ENCODE measurements at regions not wholly inside any gene's neighbourhood (a gene's known extent, or its start where the extent isn't known, plus 50 kb on each side); places are given as distances from the start of the nearest gene placed in this dataset.

DNA sequence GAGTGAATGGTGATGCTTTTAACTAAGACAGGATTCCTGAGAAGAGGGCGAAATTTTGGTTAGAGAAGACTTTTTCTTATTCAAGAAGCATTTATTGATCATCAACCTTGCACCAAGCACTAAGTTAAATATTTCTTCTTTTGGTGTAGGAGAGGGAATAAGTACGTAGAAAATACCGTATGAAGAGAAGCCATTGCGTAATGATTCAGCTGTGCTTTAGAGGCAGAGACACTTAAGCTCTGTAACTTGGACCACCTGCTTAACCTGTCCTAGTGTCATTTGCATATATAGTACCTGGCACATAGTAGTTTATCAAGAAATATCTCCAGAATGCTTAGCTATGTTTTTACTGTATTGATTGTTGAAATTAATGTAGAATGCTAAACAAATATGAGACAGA, 430.9 kb upstream of the ZNF608 start:
- DNase-seq (ENCODE audit: low read depth in 1 of 2, low spot score in 1 of 2) (no peak), ATAC-seq (no peak), FAIRE-seq (no peak)
- Histone ChIP-seq H3K4me1 (no peaks in the 10 kb centered on the region), H3K9me3 (no peaks in the 10 kb centered on the region), H3K4me2 (no peak overlapping the region), H3K27ac (no peak overlapping the region), H3K4me3 (no peak overlapping the region)
- POLR2A ChIA-PET: no interaction called here
- TF ChIP-seq CEBPB (IDR thresholded peaks at IDR 0.05) (0 out of 4 replicates have a peak, but pooled peaks of 1 of the 2 experiments have one; percentile 26), RFX5 (IDR thresholded peaks at IDR 0.05) (no peak)
- TF ChIP-seq, protein P1, sequence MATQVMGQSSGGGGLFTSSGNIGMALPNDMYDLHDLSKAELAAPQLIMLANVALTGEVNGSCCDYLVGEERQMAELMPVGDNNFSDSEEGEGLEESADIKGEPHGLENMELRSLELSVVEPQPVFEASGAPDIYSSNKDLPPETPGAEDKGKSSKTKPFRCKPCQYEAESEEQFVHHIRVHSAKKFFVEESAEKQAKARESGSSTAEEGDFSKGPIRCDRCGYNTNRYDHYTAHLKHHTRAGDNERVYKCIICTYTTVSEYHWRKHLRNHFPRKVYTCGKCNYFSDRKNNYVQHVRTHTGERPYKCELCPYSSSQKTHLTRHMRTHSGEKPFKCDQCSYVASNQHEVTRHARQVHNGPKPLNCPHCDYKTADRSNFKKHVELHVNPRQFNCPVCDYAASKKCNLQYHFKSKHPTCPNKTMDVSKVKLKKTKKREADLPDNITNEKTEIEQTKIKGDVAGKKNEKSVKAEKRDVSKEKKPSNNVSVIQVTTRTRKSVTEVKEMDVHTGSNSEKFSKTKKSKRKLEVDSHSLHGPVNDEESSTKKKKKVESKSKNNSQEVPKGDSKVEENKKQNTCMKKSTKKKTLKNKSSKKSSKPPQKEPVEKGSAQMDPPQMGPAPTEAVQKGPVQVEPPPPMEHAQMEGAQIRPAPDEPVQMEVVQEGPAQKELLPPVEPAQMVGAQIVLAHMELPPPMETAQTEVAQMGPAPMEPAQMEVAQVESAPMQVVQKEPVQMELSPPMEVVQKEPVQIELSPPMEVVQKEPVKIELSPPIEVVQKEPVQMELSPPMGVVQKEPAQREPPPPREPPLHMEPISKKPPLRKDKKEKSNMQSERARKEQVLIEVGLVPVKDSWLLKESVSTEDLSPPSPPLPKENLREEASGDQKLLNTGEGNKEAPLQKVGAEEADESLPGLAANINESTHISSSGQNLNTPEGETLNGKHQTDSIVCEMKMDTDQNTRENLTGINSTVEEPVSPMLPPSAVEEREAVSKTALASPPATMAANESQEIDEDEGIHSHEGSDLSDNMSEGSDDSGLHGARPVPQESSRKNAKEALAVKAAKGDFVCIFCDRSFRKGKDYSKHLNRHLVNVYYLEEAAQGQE (IDR thresholded peaks at IDR 0.05): no peak
- WGBS (ENCODE audit: missing lambda C conversion rate): 80% methylated on average over 4 of the region's 4 CpGs
- CTCF ChIA-PET: no interaction called here

GRCh38 chr5:125179612-125180011, 433.2 kb upstream of the ZNF608 start:
- DNase-seq (ENCODE audit: low read depth in 1 of 2, low spot score in 1 of 2) (no peak), ATAC-seq (no peak), FAIRE-seq (no peak)
- Histone ChIP-seq H3K4me3 (no peak overlapping the region), H3K4me2 (no peak overlapping the region), H3K4me1 (no peaks in the 10 kb centered on the region), H3K27ac (no peak overlapping the region), H3K9me3 (no peaks in the 10 kb centered on the region)
- ChIA-PET CTCF (interaction anchor here (0.6 to 1.1 kb wide), 2 partner anchors 10 to 204 kb away, joined by 3 to 4 read pairs; no protein-coding TSS in a partner anchor), POLR2A (no interaction called here)
- no peak for TF ChIP-seq ZFP36 (IDR thresholded peaks at IDR 0.05; ENCODE audit: borderline replicate concordance, partially characterized antibody)
- TF ChIP-seq ZSCAN20 (CRISPR knock-in tag; IDR thresholded peaks at IDR 0.05): no peak
- TF ChIP-seq FOSB (CRISPR knock-in tag; IDR thresholded peaks at IDR 0.05): no peak
- no peak for TF ChIP-seq CHD2 (IDR thresholded peaks at IDR 0.05; ENCODE audit: low read length, partially characterized antibody)
- no peak for TF ChIP-seq POLR2AphosphoS2 (conservative IDR thresholded peaks at IDR 0.05; ENCODE audit: low read length)
- TF ChIP-seq PBX3 (IDR thresholded peaks at IDR 0.05): no peak
- no peak for TF ChIP-seq RNF2 (IDR thresholded peaks at IDR 0.05; ENCODE audit: borderline replicate concordance, low read depth)

DNA sequence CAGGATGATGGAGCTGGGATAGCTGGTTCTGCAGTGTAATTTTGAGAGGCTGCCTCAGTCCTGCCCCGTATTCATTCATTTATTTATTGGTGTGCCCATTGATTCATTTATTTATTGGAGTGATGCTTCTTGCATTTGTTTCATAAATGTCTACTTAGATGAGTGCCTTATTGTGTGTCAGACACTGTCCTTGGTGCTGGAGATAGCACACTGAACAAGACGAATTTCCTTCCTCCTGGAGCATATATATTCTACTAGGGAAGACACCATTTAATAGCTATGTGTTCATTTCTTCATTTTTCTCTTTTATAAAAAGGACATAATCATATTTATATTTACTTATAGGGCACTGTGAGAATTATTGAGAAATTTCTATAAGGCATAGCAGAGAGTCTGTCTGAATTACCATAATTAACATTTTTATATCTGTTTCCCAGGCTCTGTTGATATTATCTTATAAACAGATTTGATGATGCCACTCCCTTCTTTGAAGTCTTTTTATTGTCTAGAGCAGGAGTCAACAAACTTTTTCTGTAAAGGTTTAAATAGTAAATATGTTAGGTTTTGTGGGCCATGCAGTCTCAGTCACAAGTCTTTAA, 433.9 kb upstream of the ZNF608 start:
- ATAC-seq: no peak
- no peak for DNase-seq (ENCODE audit: low read depth in 1 of 2, low spot score in 1 of 2)
- 39% methylated on average over 2 of the region's 2 CpGs for WGBS (ENCODE audit: missing lambda C conversion rate)
- TF ChIP-seq, protein P1 (IDR thresholded peaks at IDR 0.05): peak; percentile 85
- TF ChIP-seq EHMT2 (IDR thresholded peaks at IDR 0.05; ENCODE audit: low read depth) (peak; percentile 34; the same call in 1 of the 2 replicates), RFX5 (IDR thresholded peaks at IDR 0.05) (no peak)
- CTCF ChIA-PET: interaction anchor here (1.1 kb wide), 1 partner anchor 10 kb away, joined by 4 read pairs; no protein-coding TSS in a partner anchor
- POLR2A ChIA-PET: no interaction called here
- Histone ChIP-seq H3K4me3 (no peak overlapping the region), H3K4me2 (no peak overlapping the region), H3K4me1 (no peaks in the 10 kb centered on the region), H3K9me3 (no peaks in the 10 kb centered on the region), H3K27ac (no peak overlapping the region)
- FAIRE-seq: no peak
